ENCODE measurements at regions not wholly inside any gene's neighbourhood (a gene's known extent, or its start where the extent isn't known, plus 50 kb on each side); places are given as distances from the start of the nearest gene placed in this dataset.

DNA sequence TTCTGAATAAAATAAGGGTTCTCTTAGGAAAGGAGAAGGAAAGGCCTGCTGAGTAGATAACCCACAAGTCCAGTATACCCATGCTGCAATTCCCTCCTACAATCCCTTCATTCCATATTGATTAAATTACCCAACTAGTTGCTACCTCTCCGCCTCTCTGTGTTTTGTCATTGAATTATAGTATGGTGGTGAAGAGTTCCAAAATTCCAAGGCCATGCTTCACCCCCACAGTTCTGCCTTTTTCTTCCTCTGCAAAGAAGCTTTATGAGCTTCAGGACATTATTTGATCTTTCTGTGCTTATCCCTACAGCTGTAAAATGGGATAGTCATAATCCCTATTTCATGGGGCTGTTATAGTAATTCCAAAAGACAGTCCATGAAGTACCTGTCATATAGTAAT lies 215.6 kb downstream of the ACTL7B start:
- Histone ChIP-seq H4K20me1 (ENCODE audit: control insufficient read depth, insufficient read depth, insufficient read length) (no peaks in the 10 kb centered on the region), H3K9me3 (ENCODE audit: control insufficient read depth, low read depth, low read length) (no peaks in the 10 kb centered on the region), H3K4ac (ENCODE audit: low read depth, low read length) (no peak overlapping the region), H3K27me3 (ENCODE audit: insufficient read depth, low read length) (no peaks in the 10 kb centered on the region), H3K4me2 (ENCODE audit: insufficient read depth, insufficient read length, low read length) (no peak overlapping the region), H3K79me2 (ENCODE audit: insufficient read depth, low read length) (no peaks in the 10 kb centered on the region), H3K23ac (ENCODE audit: insufficient read length, low read depth, low read length) (no peak overlapping the region), H4K8ac (replicated peaks; ENCODE audit: insufficient read length, low read depth, low read length) (no peak overlapping the region), H2AK5ac (ENCODE audit: insufficient read length, low read length) (no peak overlapping the region), H3K27ac (ENCODE audit: insufficient read length, low read depth, low read length) (no peak overlapping the region), H3K4me1 (ENCODE audit: insufficient read depth, low read length) (no peaks in the 10 kb centered on the region; the same call in 1 of the 2 replicates), H4K91ac (ENCODE audit: insufficient read length, low read depth, low read length) (no peak overlapping the region), H3K56ac (ENCODE audit: insufficient read length, low read depth, low read length) (no peak overlapping the region), H2BK20ac (ENCODE audit: low read depth, low read length, poor library complexity, severe bottlenecking) (no peak overlapping the region), H2BK120ac (ENCODE audit: low read depth, low read length, poor library complexity, severe bottlenecking) (no peak overlapping the region), H3K23me2 (ENCODE audit: insufficient read length, low read depth, low read length, poor library complexity, severe bottlenecking) (no peaks in the 10 kb centered on the region), H2BK15ac (ENCODE audit: low read depth, low read length) (no peak overlapping the region), H2BK5ac (ENCODE audit: insufficient read length, low read length) (no peak overlapping the region), H3K14ac (ENCODE audit: insufficient read depth, low read length) (no peak overlapping the region), H2BK12ac (ENCODE audit: insufficient read length, low read depth, low read length) (no peak overlapping the region), H3K79me1 (ENCODE audit: insufficient read depth, low read depth, low read length, poor library complexity, severe bottlenecking) (no peaks in the 10 kb centered on the region), H4K5ac (ENCODE audit: insufficient read length, low read depth, low read length) (no peak overlapping the region), H3K18ac (ENCODE audit: insufficient read length, low read depth, low read length) (no peak overlapping the region), H2AFZ (ENCODE audit: low read length) (no peak overlapping the region), H3T11ph (ENCODE audit: low read length) (no peak overlapping the region), H3K9ac (ENCODE audit: extremely low read depth, insufficient read length, low read length) (no peak overlapping the region)
- Mint-ChIP-seq H3K27ac (no peak overlapping the region), H3K9me3 (no peaks in the 10 kb centered on the region; a peak in 1 of 5 replicates), H3K4me3 (no peak overlapping the region), H3K4me1 (peaks cover 18% of the 10 kb centered on the region in 2 experiments), H3K36me3 (ENCODE audit: insufficient read depth in 1 of 3, low read depth in 3 of 3) (no peaks in the 10 kb centered on the region), H3K27me3 (ENCODE audit: low read depth) (peaks cover 3% of the 10 kb centered on the region; the same call in 1 of the 2 replicates)
- WGBS (ENCODE audit: extremely low coverage, insufficient read length, low lambda C conversion rate), result no CpG with 5 or more reads among the region's 1 CpG
- DNase-seq, result no peak
- TF ChIP-seq, protein P1, sequence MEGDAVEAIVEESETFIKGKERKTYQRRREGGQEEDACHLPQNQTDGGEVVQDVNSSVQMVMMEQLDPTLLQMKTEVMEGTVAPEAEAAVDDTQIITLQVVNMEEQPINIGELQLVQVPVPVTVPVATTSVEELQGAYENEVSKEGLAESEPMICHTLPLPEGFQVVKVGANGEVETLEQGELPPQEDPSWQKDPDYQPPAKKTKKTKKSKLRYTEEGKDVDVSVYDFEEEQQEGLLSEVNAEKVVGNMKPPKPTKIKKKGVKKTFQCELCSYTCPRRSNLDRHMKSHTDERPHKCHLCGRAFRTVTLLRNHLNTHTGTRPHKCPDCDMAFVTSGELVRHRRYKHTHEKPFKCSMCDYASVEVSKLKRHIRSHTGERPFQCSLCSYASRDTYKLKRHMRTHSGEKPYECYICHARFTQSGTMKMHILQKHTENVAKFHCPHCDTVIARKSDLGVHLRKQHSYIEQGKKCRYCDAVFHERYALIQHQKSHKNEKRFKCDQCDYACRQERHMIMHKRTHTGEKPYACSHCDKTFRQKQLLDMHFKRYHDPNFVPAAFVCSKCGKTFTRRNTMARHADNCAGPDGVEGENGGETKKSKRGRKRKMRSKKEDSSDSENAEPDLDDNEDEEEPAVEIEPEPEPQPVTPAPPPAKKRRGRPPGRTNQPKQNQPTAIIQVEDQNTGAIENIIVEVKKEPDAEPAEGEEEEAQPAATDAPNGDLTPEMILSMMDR (conservative IDR thresholded peaks at IDR 0.05), result no peak
